Nucleus accumbens (tissue), 56 donors: ENCODE measurements at regions not wholly inside any gene's neighbourhood (a gene's known extent, or its start where the extent isn't known, plus 50 kb on each side); places are given as distances from the start of the nearest gene placed in this dataset.
"Not testable (repeated sequence)": the region's sequence is repeated elsewhere in the genome, so short reads cannot be mapped to it uniquely, and the experiment has no call there.

Experiments
- DNase-seq, 56 donors: peaks; one replicate each; lab custom pipeline; 2025; lab: John Stamatoyannopoulos, UW

- no peak for DNase-seq
Measured at GRCh38 chr2:71962350-71962749, 185.3 kb downstream of the CYP26B1 start.

GRCh38 chr2:71961289-71962027 lies 186.2 kb downstream of the CYP26B1 start:
- no peak for DNase-seq

GRCh38 chr2:71959494-71959893 lies 188.2 kb downstream of the CYP26B1 start:
- DNase-seq: no peak

- not testable (repeated sequence) for DNase-seq
Measured at GRCh38 chr2:71958426-71958825, 189.2 kb downstream of the CYP26B1 start.

GRCh38 chr2:71952572-71953188 lies 195.0 kb downstream of the CYP26B1 start:
- DNase-seq: no peak

- DNase-seq: no peak
Measured at GRCh38 chr2:71951718-71952404, 195.8 kb downstream of the CYP26B1 start.

GRCh38 chr2:71951083-71951468 lies 196.6 kb downstream of the CYP26B1 start:
- DNase-seq: no peak

GRCh38 chr2:71950256-71951082 lies 197.2 kb downstream of the CYP26B1 start:
- DNase-seq: no peak

- DNase-seq: no peak
Measured at GRCh38 chr2:71949537-71949798, 198.2 kb downstream of the CYP26B1 start.

- no peak for DNase-seq
Measured at GRCh38 chr2:71948781-71949536, 198.7 kb downstream of the CYP26B1 start.

GRCh38 chr2:71947809-71948208 lies 199.9 kb downstream of the CYP26B1 start:
- DNase-seq: no peak

- no peak for DNase-seq
Measured at GRCh38 chr2:71945603-71945959, 202.1 kb downstream of the CYP26B1 start.

GRCh38 chr2:71944806-71945602 lies 202.7 kb downstream of the CYP26B1 start:
- no peak for DNase-seq

GRCh38 chr2:71944183-71944550 lies 203.5 kb downstream of the CYP26B1 start:
- DNase-seq: no peak

- no peak for DNase-seq
Measured at GRCh38 chr2:71943238-71944182, 204.2 kb downstream of the CYP26B1 start.

- DNase-seq: no peak
Measured at GRCh38 chr2:71941726-71942525, 205.7 kb downstream of the CYP26B1 start.

- no peak for DNase-seq
Measured at GRCh38 chr2:71940695-71941094, 207.0 kb downstream of the CYP26B1 start.
